ENCODE measurements at regions not wholly inside any gene's neighbourhood (a gene's known extent, or its start where the extent isn't known, plus 50 kb on each side); places are given as distances from the start of the nearest gene placed in this dataset.

DNA sequence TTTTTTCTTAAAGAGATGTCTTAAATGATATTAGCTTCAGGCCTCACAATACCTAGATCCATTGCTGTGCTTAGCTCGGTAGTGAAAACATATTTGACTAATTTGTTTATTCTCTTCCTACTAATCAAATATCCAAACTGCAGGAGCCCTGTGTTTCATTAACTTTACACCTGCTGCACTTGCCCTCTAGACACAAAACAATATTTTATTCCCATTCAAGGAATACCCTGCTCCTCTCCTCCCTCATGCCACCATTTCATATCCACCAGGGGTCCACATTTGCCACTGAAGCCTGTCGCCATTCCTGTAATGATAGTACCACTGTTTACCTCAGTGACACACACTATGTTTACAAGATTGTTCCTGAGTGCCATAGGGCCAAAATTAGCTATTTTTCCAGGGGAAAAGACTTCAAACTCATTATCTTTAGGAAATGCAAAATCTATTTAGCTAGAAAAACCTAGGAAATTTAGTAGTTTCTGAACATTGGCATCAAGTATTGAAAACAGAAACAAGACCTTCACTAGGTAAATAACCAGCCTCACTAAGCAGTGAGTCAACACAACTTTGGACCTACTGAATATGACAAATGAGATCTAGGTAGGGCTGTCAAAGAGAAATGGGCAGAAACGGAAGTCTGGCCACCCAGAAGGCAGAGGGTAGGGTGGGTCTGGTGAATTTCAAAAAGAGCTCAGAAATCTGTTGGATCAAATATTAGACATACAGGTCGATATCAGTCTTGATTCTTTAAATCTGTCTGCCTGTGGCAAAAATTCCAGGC is 134.6 kb upstream of the KCNK1 start:
- TF ChIP-seq, protein P1, sequence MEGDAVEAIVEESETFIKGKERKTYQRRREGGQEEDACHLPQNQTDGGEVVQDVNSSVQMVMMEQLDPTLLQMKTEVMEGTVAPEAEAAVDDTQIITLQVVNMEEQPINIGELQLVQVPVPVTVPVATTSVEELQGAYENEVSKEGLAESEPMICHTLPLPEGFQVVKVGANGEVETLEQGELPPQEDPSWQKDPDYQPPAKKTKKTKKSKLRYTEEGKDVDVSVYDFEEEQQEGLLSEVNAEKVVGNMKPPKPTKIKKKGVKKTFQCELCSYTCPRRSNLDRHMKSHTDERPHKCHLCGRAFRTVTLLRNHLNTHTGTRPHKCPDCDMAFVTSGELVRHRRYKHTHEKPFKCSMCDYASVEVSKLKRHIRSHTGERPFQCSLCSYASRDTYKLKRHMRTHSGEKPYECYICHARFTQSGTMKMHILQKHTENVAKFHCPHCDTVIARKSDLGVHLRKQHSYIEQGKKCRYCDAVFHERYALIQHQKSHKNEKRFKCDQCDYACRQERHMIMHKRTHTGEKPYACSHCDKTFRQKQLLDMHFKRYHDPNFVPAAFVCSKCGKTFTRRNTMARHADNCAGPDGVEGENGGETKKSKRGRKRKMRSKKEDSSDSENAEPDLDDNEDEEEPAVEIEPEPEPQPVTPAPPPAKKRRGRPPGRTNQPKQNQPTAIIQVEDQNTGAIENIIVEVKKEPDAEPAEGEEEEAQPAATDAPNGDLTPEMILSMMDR (IDR thresholded peaks at IDR 0.05), result no peak
- TF ChIP-seq EZH2 (IDR thresholded peaks at IDR 0.05; ENCODE audit: borderline replicate concordance, insufficient read depth, low read depth, low read length, poor library complexity, severe bottlenecking), result no peak
